ENCODE measurements at regions not wholly inside any gene's neighbourhood (a gene's known extent, or its start where the extent isn't known, plus 50 kb on each side); places are given as distances from the start of the nearest gene placed in this dataset.

GRCh38 chr1:38571726-38572125 lies 287.8 kb downstream of the RRAGC start:
- H3K36me3 ChIP-seq = no peaks in the 10 kb centered on the region
- H3K9me3 ChIP-seq (replicated peaks) = no peaks in the 10 kb centered on the region
- peaks cover 7% of the 10 kb centered on the region; the same call in 1 of the 2 replicates for H3K27me3 ChIP-seq (replicated peaks)
- no peaks in the 10 kb centered on the region for H3K4me1 ChIP-seq (replicated peaks)
- no peak for DNase-seq (ENCODE audit: low read depth in 1 of 2, low spot score in 2 of 2)
- no peak overlapping the region for H3K27ac ChIP-seq
- no peak overlapping the region for H3K4me3 ChIP-seq

- no peaks in the 10 kb centered on the region for H3K36me3 ChIP-seq
- H3K9me3 ChIP-seq (replicated peaks) = no peaks in the 10 kb centered on the region
- H3K4me1 ChIP-seq (replicated peaks) = no peaks in the 10 kb centered on the region
- peaks cover 2% of the 10 kb centered on the region; the same call in 1 of the 2 replicates for H3K27me3 ChIP-seq (replicated peaks)
- no peak for DNase-seq (ENCODE audit: low read depth in 1 of 2, low spot score in 2 of 2)
- H3K4me3 ChIP-seq = no peak overlapping the region
- no peak overlapping the region for H3K27ac ChIP-seq
These were observed 289.0 kb downstream of the RRAGC start for GRCh38 chr1:38570657-38570975.

GRCh38 chr1:38569932-38570656 lies 289.5 kb downstream of the RRAGC start:
- no peak for DNase-seq (ENCODE audit: low read depth in 1 of 2, low spot score in 2 of 2)
- H3K36me3 ChIP-seq = no peaks in the 10 kb centered on the region
- H3K27ac ChIP-seq = no peak overlapping the region
- no peaks in the 10 kb centered on the region for H3K9me3 ChIP-seq (replicated peaks)
- no peaks in the 10 kb centered on the region for H3K4me1 ChIP-seq (replicated peaks)
- H3K27me3 ChIP-seq (replicated peaks) = peaks cover 2% of the 10 kb centered on the region; the same call in 1 of the 2 replicates
- no peak overlapping the region for H3K4me3 ChIP-seq

DNA sequence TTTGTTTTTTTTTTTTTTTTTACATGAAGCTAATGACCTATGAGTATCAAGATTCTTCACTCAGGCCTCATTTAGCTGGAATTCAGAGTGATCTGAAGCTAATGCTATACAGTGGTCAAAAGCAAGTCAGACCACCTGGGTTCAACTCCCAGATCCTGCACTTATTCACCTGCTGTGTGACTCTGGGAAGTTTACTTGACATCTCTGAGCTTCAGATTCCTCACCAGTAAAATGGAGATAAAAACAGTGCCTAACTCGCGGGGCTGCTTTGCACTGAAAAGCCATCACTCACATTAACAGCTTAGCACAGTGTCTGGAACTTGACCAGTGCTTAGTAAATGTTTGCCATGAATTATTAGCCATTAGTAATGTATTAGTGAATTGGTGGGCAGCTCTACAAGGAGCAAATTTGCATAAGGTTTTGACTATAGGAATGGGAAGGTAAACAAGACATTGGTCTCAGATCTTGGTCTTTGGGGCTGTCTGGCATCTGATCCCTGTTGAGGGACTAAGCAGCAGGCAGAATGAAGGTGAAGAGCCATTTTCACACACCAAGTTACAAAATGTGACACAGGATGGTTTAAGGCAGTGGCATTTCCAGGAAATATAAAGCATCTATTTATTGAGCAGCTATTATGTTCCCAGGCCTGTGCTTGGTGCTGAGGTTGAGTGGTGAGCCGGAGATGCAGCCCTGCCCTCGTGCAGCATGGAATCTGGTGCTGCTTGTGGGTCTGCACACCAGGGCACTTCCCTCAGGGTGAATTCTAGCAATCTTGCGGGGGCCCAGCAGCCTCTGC lies 291.3 kb downstream of the RRAGC start:
- Histone ChIP-seq H3K27me3 (replicated peaks) (no peaks in the 10 kb centered on the region; the same call in 1 of the 2 replicates), H3K4me1 (replicated peaks) (no peaks in the 10 kb centered on the region), H3K9me3 (replicated peaks) (no peaks in the 10 kb centered on the region), H3K27ac (no peak overlapping the region), H3K4me3 (no peak overlapping the region), H3K36me3 (no peaks in the 10 kb centered on the region)
- DNase-seq (ENCODE audit: low read depth in 1 of 2, low spot score in 2 of 2) = no peak

DNA sequence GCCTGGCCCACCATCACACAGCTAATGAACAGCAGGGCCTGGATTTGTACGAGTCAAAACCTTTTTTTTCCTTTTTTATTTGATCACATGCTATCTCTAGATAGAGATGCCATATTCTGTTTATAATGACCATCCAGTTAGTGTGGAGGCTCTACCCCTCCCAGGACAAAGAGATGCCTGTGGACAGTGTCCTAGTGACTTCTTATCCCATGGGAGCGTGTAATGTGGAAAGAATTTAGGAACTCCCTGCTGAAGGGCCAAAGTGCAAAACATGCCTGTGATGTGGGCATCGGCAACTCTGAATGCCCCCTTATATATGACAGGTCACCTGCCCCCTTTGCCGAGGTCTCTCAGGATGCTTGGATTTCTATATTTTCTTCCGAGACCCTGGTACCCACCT lies 292.2 kb downstream of the RRAGC start:
- no peak for DNase-seq (ENCODE audit: low read depth in 1 of 2, low spot score in 2 of 2)
- Histone ChIP-seq H3K9me3 (replicated peaks) (no peaks in the 10 kb centered on the region), H3K36me3 (no peaks in the 10 kb centered on the region), H3K4me1 (replicated peaks) (no peaks in the 10 kb centered on the region), H3K27ac (no peak overlapping the region), H3K27me3 (replicated peaks) (no peaks in the 10 kb centered on the region; the same call in 1 of the 2 replicates), H3K4me3 (no peak overlapping the region)

DNA sequence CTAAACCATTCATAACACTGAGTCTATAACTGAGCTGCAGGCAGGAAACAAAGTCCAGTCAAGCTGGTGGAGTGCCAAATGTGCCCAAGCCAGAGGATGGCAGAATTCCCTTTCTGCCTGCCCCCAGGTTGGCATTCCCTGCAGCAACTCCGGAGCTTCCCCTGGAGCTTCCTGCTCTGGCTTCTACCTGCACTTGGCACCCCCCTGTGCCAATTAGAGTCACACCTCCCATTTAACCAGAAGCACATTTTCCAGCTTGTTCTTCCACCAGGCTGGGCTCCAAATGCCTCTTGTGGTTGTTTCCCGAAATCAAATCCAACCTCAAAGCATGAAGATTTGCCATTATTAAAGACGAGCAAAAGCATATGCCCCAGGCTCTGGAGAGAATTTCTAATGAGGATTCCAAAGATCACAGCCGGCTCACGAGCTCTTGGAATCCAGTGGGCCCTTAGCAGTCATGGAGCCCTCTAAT lies 294.5 kb downstream of the RRAGC start:
- Histone ChIP-seq H3K9me3 (replicated peaks) (no peaks in the 10 kb centered on the region), H3K36me3 (no peaks in the 10 kb centered on the region), H3K4me1 (replicated peaks) (no peaks in the 10 kb centered on the region), H3K27ac (no peak overlapping the region), H3K27me3 (replicated peaks) (no peaks in the 10 kb centered on the region; the same call in 1 of the 2 replicates), H3K4me3 (no peak overlapping the region)
- DNase-seq (ENCODE audit: low read depth in 1 of 2, low spot score in 2 of 2) = no peak

DNA sequence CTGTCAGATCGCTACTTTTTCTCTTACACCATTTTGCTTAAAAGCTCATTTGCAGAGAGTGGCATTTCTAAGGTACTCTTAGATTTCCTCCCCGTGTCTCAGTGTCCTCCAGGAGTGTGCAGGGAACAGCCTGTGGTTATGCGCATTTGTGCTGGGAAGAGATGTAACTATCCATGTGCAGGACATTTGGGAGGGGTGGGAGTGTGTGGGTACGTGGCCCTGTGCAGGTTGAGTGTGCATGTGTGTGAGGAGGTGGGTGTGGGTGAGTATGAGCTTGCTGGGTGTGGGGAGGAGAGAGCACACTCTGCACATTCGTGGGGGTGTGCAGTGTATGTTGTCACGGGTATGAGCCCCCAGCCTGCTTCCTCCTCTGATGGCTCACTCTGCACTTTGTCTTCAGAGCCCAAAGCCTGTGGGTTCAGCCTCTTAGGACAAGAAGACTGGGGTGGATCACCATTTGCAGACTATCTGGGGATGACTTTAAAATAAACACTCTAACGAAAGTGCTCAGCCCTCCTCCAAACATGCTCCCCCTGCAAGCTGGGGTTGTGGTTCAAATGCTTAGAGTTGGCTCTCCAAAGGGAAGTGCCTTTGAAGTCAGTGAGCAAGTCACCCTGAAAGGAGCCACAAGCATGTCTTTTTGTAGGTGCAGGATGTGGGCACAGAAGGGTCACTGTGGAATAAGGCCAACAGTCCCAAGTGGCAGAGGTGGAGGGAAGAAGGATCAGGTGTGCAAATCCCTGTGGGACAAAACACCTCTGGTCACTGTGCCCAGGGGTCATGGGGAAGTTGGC lies 295.4 kb downstream of the RRAGC start:
- Histone ChIP-seq H3K4me1 (replicated peaks) (no peaks in the 10 kb centered on the region), H3K27ac (no peak overlapping the region), H3K4me3 (no peak overlapping the region), H3K27me3 (replicated peaks) (no peaks in the 10 kb centered on the region; the same call in 1 of the 2 replicates), H3K36me3 (no peaks in the 10 kb centered on the region), H3K9me3 (replicated peaks) (no peaks in the 10 kb centered on the region)
- DNase-seq (ENCODE audit: low read depth in 1 of 2, low spot score in 2 of 2) = no peak

GRCh38 chr1:38561725-38562124 lies 297.8 kb downstream of the RRAGC start:
- H3K27ac ChIP-seq = no peak overlapping the region
- no peaks in the 10 kb centered on the region for H3K4me1 ChIP-seq (replicated peaks)
- no peaks in the 10 kb centered on the region for H3K9me3 ChIP-seq (replicated peaks)
- H3K36me3 ChIP-seq = no peaks in the 10 kb centered on the region
- no peak for DNase-seq (ENCODE audit: low read depth in 1 of 2, low spot score in 2 of 2)
- no peaks in the 10 kb centered on the region; the same call in 1 of the 2 replicates for H3K27me3 ChIP-seq (replicated peaks)
- no peak overlapping the region for H3K4me3 ChIP-seq

GRCh38 chr1:38561110-38561509 lies 298.5 kb downstream of the RRAGC start:
- Histone ChIP-seq H3K4me1 (replicated peaks) (no peaks in the 10 kb centered on the region), H3K4me3 (no peak overlapping the region), H3K9me3 (replicated peaks) (no peaks in the 10 kb centered on the region), H3K36me3 (no peaks in the 10 kb centered on the region), H3K27ac (no peak overlapping the region), H3K27me3 (replicated peaks) (no peaks in the 10 kb centered on the region)
- no peak for DNase-seq (ENCODE audit: low read depth in 1 of 2, low spot score in 2 of 2)

DNA sequence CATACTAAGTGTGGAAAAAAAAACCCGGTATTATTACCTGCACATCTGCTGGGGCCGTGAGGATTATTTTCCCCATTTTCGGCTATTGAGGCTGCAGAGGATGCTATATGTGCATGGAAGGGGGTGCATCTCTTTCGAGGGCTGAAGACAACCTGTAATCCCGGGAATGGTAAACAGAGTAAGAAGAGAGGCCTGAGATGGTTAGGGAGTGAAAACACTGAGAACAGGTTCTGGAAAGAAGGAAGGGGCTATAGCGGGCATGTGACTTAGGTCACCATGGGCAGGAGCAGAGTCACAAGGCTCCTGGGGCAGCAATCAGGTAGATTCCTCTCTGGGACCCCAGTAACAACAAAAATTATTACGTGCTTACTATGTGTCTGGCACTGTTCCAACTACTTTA lies 299.1 kb downstream of the RRAGC start:
- Histone ChIP-seq H3K36me3 (no peaks in the 10 kb centered on the region), H3K9me3 (replicated peaks) (no peaks in the 10 kb centered on the region), H3K4me3 (no peak overlapping the region), H3K27ac (no peak overlapping the region), H3K4me1 (replicated peaks) (no peaks in the 10 kb centered on the region), H3K27me3 (replicated peaks) (no peaks in the 10 kb centered on the region)
- DNase-seq (ENCODE audit: low read depth in 1 of 2, low spot score in 2 of 2) = no peak

DNA sequence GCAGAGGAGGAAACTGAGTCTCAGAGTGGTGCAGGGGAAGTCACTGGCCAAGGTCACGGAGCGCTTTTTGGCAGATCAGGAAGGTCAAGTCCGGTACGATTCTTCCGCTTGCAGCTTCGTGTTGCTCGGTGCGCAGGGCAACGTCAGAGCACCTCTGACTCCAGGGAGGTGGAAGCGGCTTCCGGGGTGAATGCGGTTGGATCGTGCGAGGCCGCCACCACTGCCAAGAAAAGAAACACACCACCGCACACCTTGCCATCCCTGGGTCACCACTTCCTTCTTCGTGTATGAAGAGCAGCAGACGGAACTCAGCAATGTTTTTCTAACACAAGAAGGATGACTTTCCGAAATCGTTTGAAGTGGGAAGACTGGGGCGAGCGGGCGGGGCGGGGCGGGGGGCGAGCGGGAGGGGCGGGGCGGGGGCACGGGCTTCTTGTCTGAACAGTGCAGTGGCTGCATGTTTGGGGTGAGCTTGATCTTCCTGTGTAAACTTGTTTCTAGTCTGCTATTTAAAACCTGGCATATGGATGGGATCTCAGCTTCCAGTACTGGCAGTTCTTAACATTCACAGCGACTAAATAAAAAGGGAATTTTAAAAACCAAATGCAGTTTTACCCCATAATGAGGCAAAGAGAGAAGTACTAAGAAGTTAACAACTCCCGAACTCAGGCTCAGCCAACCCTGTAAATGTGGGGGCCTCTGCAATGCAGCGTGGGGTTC lies 300.0 kb downstream of the RRAGC start:
- H3K36me3 ChIP-seq = no peaks in the 10 kb centered on the region
- DNase-seq (ENCODE audit: low read depth in 1 of 2, low spot score in 2 of 2) = no peak
- no peaks in the 10 kb centered on the region for H3K4me1 ChIP-seq (replicated peaks)
- H3K27ac ChIP-seq = no peak overlapping the region
- H3K9me3 ChIP-seq (replicated peaks) = no peaks in the 10 kb centered on the region; the same call in 1 of the 2 replicates
- peaks cover 3% of the 10 kb centered on the region; the same call in 1 of the 2 replicates for H3K27me3 ChIP-seq (replicated peaks)
- H3K4me3 ChIP-seq = no peak overlapping the region

- no peak for DNase-seq (ENCODE audit: low read depth in 1 of 2, low spot score in 2 of 2)
- H3K4me3 ChIP-seq = no peak overlapping the region
- no peaks in the 10 kb centered on the region for H3K4me1 ChIP-seq (replicated peaks)
- H3K9me3 ChIP-seq (replicated peaks) = no peaks in the 10 kb centered on the region; the same call in 1 of the 2 replicates
- H3K36me3 ChIP-seq = no peaks in the 10 kb centered on the region
- H3K27me3 ChIP-seq (replicated peaks) = peaks cover 5% of the 10 kb centered on the region; the same call in 1 of the 2 replicates
- no peak overlapping the region for H3K27ac ChIP-seq
These were observed 300.8 kb downstream of the RRAGC start for GRCh38 chr1:38558500-38559445.
